BJ (cell line): ENCODE measurements at regions not wholly inside any gene's neighbourhood (a gene's known extent, or its start where the extent isn't known, plus 50 kb on each side); places are given as distances from the start of the nearest gene placed in this dataset.

Experiments
- CTCF ChIA-PET: fragments of 350-600 bp; formaldehyde crosslinking; extraction: SDS; loops from one replicate; lab custom pipeline; 2021; ENCODE audit warnings: antibody characterized with exemption, inconsistent platforms; lab: Yijun Ruan, JAX
- POLR2A ChIA-PET: fragments of 300-600 bp; sonication (Branson Sonifier 250); formaldehyde crosslinking; extraction: SDS; loops from one replicate; lab custom pipeline; 2021; ENCODE audit warnings: antibody characterized with exemption; lab: Charles Lee
- DNase-seq: peaks from one replicate; pipeline ENCODE4 v3.0.0-alpha.2; 2011; ENCODE audit warnings: low read depth
- H3K27me3 ChIP-seq: 2 replicates; pipeline ENCODE4 v1.6.0; 2011; ENCODE audit warnings: low read length; ENCODE audit not compliant: control insufficient read depth, insufficient read depth
- H3K36me3 ChIP-seq: 2 replicates; pipeline ENCODE4 v1.5.1; 2011; ENCODE audit warnings: low read length; ENCODE audit not compliant: control insufficient read depth, insufficient read depth
- H3K4me3 ChIP-seq: 2 replicates; pipeline ENCODE4 v1.5.1; 2011; ENCODE audit warnings: low read depth, mild to moderate bottlenecking, control low read depth, low read length
- CTCF ChIP-seq: IDR thresholded peaks from 2 replicates; pipeline ENCODE4 v1.5.1; 2011; ENCODE audit warnings: low read depth, mild to moderate bottlenecking, control low read depth, inconsistent platforms, low read length, moderate library complexity; ENCODE audit not compliant: insufficient read depth

GRCh38 chr4:89665662-89666061 is 171.3 kb downstream of the SNCA start:
- CTCF ChIA-PET = interaction anchor here (1.0 kb wide), 1 partner anchor 55 kb away, joined by 4 read pairs; no protein-coding TSS in a partner anchor
- no peak overlapping the region for H3K4me3 ChIP-seq
- no peaks in the 10 kb centered on the region for H3K36me3 ChIP-seq
- no peak for DNase-seq
- TF ChIP-seq CTCF = no peak
- POLR2A ChIA-PET = no interaction called here
- no peaks in the 10 kb centered on the region for H3K27me3 ChIP-seq

DNA sequence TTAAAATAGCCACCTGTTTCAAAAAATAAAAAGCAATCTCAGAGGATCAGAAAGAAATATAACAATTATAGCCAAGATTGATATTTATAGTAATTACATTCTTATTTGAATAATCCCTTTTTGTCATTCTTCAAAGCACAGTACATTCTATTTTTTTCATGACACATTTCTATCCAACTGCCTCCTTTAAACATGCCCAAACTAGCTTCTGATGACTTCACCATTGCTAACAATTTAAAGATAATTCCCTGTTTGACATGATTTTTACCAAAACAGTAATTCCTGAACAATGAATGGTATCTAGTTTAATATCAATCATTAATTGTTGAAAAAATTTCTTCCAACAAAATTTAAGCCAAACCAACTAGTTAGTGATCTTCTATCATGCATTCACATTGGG is 172.4 kb downstream of the SNCA start:
- no peak overlapping the region for H3K4me3 ChIP-seq
- no peaks in the 10 kb centered on the region for H3K27me3 ChIP-seq
- TF ChIP-seq CTCF = no peak
- POLR2A ChIA-PET = no interaction called here
- H3K36me3 ChIP-seq = no peaks in the 10 kb centered on the region
- CTCF ChIA-PET = interaction anchor here (0.6 to 1.0 kb wide), 2 partner anchors 56 to 238 kb away, joined by 4 read pairs; no protein-coding TSS in a partner anchor
- no peak for DNase-seq

DNA sequence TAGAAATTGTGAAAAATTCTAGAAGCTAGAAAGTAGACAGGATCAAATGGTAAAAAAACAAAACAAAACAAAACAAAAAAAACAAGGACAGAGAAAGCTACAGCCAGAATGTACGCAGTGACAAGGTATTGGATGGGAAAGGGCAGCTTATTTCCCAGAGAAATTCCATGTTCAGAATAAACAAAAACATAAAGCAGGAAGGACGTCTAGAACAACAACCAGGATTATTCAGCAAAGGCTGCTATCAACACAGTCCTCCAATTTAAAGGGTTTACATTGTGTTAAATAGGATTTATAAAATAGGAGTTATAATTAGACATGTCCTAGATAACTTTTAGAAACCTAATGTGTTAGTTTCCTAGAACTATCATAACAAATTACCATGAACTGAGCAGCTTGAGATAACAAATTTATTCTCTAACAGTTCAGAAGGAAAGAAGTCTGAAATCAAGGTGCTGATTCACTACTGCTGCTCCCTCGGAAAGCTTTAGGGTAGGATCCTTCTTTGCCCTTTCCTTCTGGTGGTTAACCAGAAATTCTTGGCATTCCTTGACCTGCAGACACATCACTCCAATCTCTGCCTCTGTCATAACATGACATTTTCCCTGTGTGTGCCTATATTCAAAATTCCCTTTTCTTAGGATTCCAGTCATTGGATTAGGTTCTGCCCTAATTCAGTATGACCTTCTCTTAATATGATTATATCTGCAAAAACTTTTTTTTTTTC is 175.6 kb downstream of the SNCA start:
- no peak for DNase-seq
- no peaks in the 10 kb centered on the region for H3K36me3 ChIP-seq
- ChIA-PET POLR2A (no interaction called here), CTCF (interaction anchor here (0.9 to 2.0 kb wide), 2 partner anchors 46 to 207 kb away, joined by 4 to 8 read pairs; no protein-coding TSS in a partner anchor)
- no peak overlapping the region for H3K4me3 ChIP-seq
- no peak for TF ChIP-seq CTCF
- H3K27me3 ChIP-seq = no peaks in the 10 kb centered on the region

DNA sequence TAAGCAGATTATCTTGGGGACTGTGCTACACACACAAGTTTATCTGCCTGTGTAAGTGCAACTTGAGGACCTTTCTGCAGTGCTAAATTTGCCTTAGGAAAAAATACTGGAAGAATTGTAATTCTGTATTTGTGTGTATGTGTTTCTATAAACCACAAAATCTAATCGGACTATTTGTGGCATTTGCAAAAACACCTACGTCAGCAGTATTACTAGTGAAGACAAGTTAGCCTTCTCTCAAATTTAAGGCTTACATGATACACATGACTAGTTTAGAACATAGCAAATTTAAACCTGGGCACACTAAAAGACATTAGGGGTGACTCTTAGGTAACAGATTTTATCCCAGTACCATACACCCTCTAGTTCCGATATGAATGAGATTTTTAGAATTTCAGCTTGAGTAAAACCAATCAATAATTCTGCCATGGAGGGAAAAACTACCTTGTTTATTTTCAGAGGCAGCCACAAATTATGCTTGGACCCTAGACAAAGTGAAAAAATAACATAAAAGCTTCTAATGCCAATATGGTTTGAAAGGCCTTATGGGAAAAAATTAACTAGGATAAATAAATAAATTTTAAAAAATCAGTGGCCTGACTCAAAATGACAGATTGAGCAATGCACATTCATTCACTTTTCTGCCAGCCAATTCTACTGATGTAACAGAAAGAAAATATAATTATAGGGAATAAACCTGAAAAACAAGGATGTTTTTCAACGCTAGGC is 176.4 kb downstream of the SNCA start:
- H3K4me3 ChIP-seq = no peak overlapping the region
- ChIA-PET POLR2A (no interaction called here), CTCF (interaction anchor here (0.6 to 2.0 kb wide), 3 partner anchors 45 to 208 kb away, joined by 3 to 8 read pairs (median 4); no protein-coding TSS in a partner anchor)
- H3K36me3 ChIP-seq = no peaks in the 10 kb centered on the region
- H3K27me3 ChIP-seq = no peaks in the 10 kb centered on the region
- no peak for DNase-seq
- no peak for TF ChIP-seq CTCF

DNA sequence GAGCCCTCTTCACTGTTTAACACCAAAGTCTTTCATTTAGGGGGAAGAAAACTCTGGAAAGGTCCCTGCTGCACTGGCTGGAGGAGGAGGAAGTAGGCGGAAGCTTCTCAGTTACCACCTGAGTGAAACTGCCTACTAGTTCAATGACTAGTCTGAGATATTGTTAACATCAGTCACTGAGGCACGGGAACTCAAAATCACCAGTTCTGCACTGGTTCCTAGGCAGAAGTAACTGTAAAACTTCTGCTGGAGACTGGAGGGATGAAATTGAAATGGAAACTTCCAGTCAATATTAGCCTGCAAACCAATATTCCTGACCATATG is 178.3 kb downstream of the SNCA start:
- no peaks in the 10 kb centered on the region for H3K36me3 ChIP-seq
- POLR2A ChIA-PET = no interaction called here
- no peak for TF ChIP-seq CTCF
- no peak overlapping the region for H3K4me3 ChIP-seq
- DNase-seq = no peak
- CTCF ChIA-PET = interaction anchor here (1.0 to 1.4 kb wide), 2 partner anchors 210 to 212 kb away, joined by 3 to 8 read pairs; no protein-coding TSS in a partner anchor
- no peaks in the 10 kb centered on the region for H3K27me3 ChIP-seq
